Left lung (tissue), 4 donors: ENCODE measurements at regions not wholly inside any gene's neighbourhood (a gene's known extent, or its start where the extent isn't known, plus 50 kb on each side); places are given as distances from the start of the nearest gene placed in this dataset.
A peak's percentile ranks its signal among the peaks of the same experiment; 100 is the strongest.

Source experiments
- ATAC-seq: fragments of 200-7000 bp; cut with Tn5 transposase; one replicate; pipeline ENCODE4 v1.9.1; 2020; ENCODE audit warnings: moderate library complexity
- DNase-seq, 4 donors: peaks; one replicate each; pipeline ENCODE4 v3.0.0-alpha.2; 2013 to 2020
- H3K27ac ChIP-seq, 2 donors: fragments of 200-600 bp; sonication (generic) in 1 of 2; one replicate each; pipeline versions ENCODE4 v1.5.0 to v1.8.0; 2020 to 2021
- H3K27me3 ChIP-seq, 2 donors: fragments of 200-600 bp; sonication (generic) in 1 of 2; one replicate each; pipeline versions ENCODE4 v1.5.0 to v1.8.0; 2020 to 2021
- H3K36me3 ChIP-seq, 2 donors: fragments of 200-600 bp; sonication (generic) in 1 of 2; one replicate each; pipeline versions ENCODE4 v1.5.0 to v1.8.0; 2020 to 2021
- H3K4me1 ChIP-seq, 2 donors: fragments of 200-600 bp; one replicate each; pipeline ENCODE4 v1.8.0; 2021
- H3K4me3 ChIP-seq, 2 donors: fragments of 200-600 bp; sonication (generic) in 1 of 2; one replicate each; pipeline versions ENCODE4 v1.5.0 to v1.8.0; 2020 to 2021; ENCODE audit warnings: mild to moderate bottlenecking in 1 of 2
- H3K9me3 ChIP-seq, 2 donors: fragments of 200-600 bp; sonication (generic) in 1 of 2; one replicate each; pipeline versions ENCODE4 v1.5.0 to v1.8.0; 2020 to 2021
- CTCF ChIP-seq, 2 donors: fragments of 200-600 bp; sonication (generic) in 1 of 2; IDR thresholded peaks; one replicate each; pipeline versions ENCODE4 v1.5.0 to v1.8.0; 2021; ENCODE audit warnings: antibody characterized with exemption in 2 of 2
- intact Hi-C, 2 donors: fragments of 100-400 bp; cut with DNase I; formaldehyde crosslinking; loops; one replicate each; pipeline versions ENCODE4 v1.11.2 to v1.14.2; 2022
- donor health status: DM: no; HTN: yes; CAD: no.
- donor health status: DM: no; HTN: no; CAD: no.

GRCh38 chr3:72223628-72224027 is 438.7 kb upstream of the PROK2 start:
- H3K27ac ChIP-seq: no peak overlapping the region
- H3K27me3 ChIP-seq: no peaks in the 10 kb centered on the region
- no peak overlapping the region for H3K4me3 ChIP-seq
- intact Hi-C loops: no loop called here
- H3K36me3 ChIP-seq: no peaks in the 10 kb centered on the region
- TF ChIP-seq CTCF (IDR thresholded peaks at IDR 0.05): no peak
- H3K4me1 ChIP-seq: no peaks in the 10 kb centered on the region
- peaks cover 5 to 25% of the 10 kb centered on the region in 2 donors for H3K9me3 ChIP-seq
- ATAC-seq (no peak), DNase-seq (no peak)

DNA sequence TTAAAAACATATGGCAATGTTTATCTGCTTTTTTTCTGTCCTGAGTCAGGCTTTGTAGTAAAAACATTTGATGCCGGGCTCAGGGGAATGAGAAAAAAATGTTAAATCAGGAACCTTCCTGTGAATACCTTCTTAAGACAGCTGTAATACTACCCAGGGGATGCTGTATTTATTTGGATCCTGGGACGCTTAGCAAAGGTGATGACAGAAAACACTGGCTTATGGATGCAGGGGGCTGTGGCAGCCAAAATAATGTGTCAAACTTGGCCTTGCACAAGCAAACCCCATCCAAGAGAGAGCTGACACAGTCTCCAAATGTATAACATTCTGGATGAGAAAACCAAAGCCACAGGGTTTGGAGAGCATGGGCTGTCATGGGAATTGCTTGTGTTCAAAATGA is 438.2 kb upstream of the PROK2 start:
- ATAC-seq (no peak), DNase-seq (peak in 1 of 4 donors; percentile 59)
- no peak overlapping the region for H3K4me3 ChIP-seq
- no peak for TF ChIP-seq CTCF (IDR thresholded peaks at IDR 0.05)
- no peaks in the 10 kb centered on the region for H3K36me3 ChIP-seq
- H3K27ac ChIP-seq: no peak overlapping the region
- peaks cover 5 to 25% of the 10 kb centered on the region in 2 donors for H3K9me3 ChIP-seq
- H3K27me3 ChIP-seq: no peaks in the 10 kb centered on the region
- no peaks in the 10 kb centered on the region for H3K4me1 ChIP-seq
- intact Hi-C loops: no loop called here

GRCh38 chr3:72222410-72222809 is 437.5 kb upstream of the PROK2 start:
- intact Hi-C loops: no loop called here
- no peak overlapping the region for H3K4me3 ChIP-seq
- H3K4me1 ChIP-seq: no peaks in the 10 kb centered on the region
- H3K27ac ChIP-seq: no peak overlapping the region
- no peak for TF ChIP-seq CTCF (IDR thresholded peaks at IDR 0.05)
- no peaks in the 10 kb centered on the region for H3K36me3 ChIP-seq
- ATAC-seq: no peak
- no peaks in the 10 kb centered on the region for H3K27me3 ChIP-seq
- DNase-seq: no peak
- peaks cover 5 to 25% of the 10 kb centered on the region in 2 donors for H3K9me3 ChIP-seq

DNA sequence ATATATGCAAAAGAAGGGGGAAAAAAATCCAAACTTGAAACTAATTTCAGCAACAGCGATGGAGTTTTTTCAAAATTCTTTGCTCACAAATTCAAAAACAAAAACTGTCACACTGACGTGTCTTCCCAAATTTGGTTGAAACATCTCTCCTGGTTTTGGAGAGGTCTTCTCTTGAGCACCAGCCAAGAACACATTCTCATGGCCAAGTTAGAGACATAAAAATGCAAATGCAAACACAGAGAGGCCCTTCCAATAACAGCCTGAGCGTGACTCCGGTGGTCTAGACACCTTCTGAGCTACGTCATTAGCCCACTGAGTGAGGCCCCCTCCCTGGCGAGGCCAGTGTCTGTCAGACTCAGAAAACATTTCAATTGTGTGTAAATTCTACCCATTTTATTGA is 436.0 kb upstream of the PROK2 start:
- no peaks in the 10 kb centered on the region for H3K4me1 ChIP-seq

GRCh38 chr3:72219752-72220151 is 434.8 kb upstream of the PROK2 start:
- TF ChIP-seq CTCF (IDR thresholded peaks at IDR 0.05): no peak
- no peak for ATAC-seq
- no peak overlapping the region for H3K4me3 ChIP-seq
- no peaks in the 10 kb centered on the region for H3K36me3 ChIP-seq
- intact Hi-C loops: no loop called here
- DNase-seq: no peak
- H3K9me3 ChIP-seq: peaks cover 0 to 7% of the 10 kb centered on the region in 2 donors
- no peaks in the 10 kb centered on the region for H3K27me3 ChIP-seq
- no peak overlapping the region for H3K27ac ChIP-seq
- no peaks in the 10 kb centered on the region for H3K4me1 ChIP-seq

More for the DNA sequence above, 436.0 kb upstream of the PROK2 start:
- intact Hi-C loops: no loop called here
- Histone ChIP-seq H3K9me3 (peaks cover 5 to 19% of the 10 kb centered on the region in 2 donors), H3K27ac (no peak overlapping the region), H3K4me3 (no peak overlapping the region), H3K36me3 (no peaks in the 10 kb centered on the region), H3K27me3 (no peaks in the 10 kb centered on the region)
- no peak for TF ChIP-seq CTCF (IDR thresholded peaks at IDR 0.05)
- DNase-seq: no peak
- no peak for ATAC-seq
